Uterus (tissue), 3 donors: ENCODE measurements at regions not wholly inside any gene's neighbourhood (a gene's known extent, or its start where the extent isn't known, plus 50 kb on each side); places are given as distances from the start of the nearest gene placed in this dataset.

Experiments
- DNase-seq, 2 donors: peaks; one replicate each; pipeline ENCODE4 v3.0.0-alpha.2; 2019 to 2020
- H3K27ac ChIP-seq, 2 donors: fragments of 200-600 bp; sonication (generic); 1 replicate in 1 of 2; 2 replicates in 1 of 2; pipeline ENCODE4 v1.5.1; 2016 to 2018
- H3K27me3 ChIP-seq, 2 donors: fragments of 200-600 bp; sonication (generic); one replicate each; pipeline ENCODE4 v1.5.1; 2018 to 2019; ENCODE audit warnings: control low read depth in 1 of 2
- H3K36me3 ChIP-seq, 2 donors: fragments of 200-600 bp; sonication (generic); one replicate each; pipeline ENCODE4 v1.5.1; 2019; ENCODE audit warnings: control low read depth in 1 of 2
- H3K4me1 ChIP-seq, 2 donors: fragments of 200-600 bp; sonication (generic); one replicate each; pipeline ENCODE4 v1.5.1; 2018 to 2019; ENCODE audit warnings: control low read depth in 1 of 2
- H3K4me3 ChIP-seq, 2 donors: fragments of 200-600 bp; sonication (generic); 1 replicate in 1 of 2; 2 replicates in 1 of 2; pipeline ENCODE4 v1.5.1; 2018 to 2019; ENCODE audit warnings: mild to moderate bottlenecking in 1 of 2
- H3K9me3 ChIP-seq, 2 donors: fragments of 200-600 bp; sonication (generic); one replicate each; pipeline ENCODE4 v1.5.1; 2019; ENCODE audit warnings: control low read depth in 1 of 2
- POLR2A ChIP-seq, 2 donors: fragments of 450-650 bp; IDR thresholded peaks; one replicate each; pipeline ENCODE4 v1.6.1; 2016; ENCODE audit warnings: antibody characterized with exemption in 2 of 2, mild to moderate bottlenecking in 1 of 2, moderate library complexity in 1 of 2
- intact Hi-C: fragments of 100-400 bp; cut with DNase I; formaldehyde crosslinking; loops from one replicate; pipeline ENCODE4 v1.15.1; 2023; ENCODE audit warnings: low total_unique reads
- TF ChIP-seq, protein P1 (sequence below), 4 experiments: fragments of 200-600 bp in 2 of 4; fragments of 450-650 bp in 2 of 4; sonication (generic) in 2 of 4; IDR thresholded peaks; one replicate each; pipeline ENCODE4 v1.5.1; 2016 to 2019; ENCODE audit warnings: antibody characterized with exemption in 4 of 4, mild to moderate bottlenecking in 2 of 4, moderate library complexity in 1 of 4
- donor health status: DM: yes; HTN: yes; CAD: no.

DNA sequence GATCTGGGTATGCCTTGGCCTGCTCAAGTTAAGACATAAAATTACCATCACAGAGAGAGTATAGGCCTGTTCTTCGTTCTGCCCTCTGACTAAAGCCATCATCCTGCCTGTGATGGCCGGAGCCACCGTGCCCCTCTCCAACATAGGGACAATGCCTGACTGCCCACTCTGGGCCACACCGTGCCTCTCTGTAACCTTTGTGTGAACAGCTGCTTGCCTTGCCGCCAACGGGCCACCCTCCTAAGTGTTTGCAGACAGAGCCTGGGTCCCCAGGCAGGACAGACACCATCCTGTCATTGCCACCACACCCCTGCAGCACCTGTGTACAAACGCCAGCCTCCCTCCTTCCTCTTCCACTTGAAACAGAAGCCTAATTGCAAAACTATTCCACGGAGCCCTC lies 298.7 kb upstream of the TENM3 start:
- TF ChIP-seq, protein P1, sequence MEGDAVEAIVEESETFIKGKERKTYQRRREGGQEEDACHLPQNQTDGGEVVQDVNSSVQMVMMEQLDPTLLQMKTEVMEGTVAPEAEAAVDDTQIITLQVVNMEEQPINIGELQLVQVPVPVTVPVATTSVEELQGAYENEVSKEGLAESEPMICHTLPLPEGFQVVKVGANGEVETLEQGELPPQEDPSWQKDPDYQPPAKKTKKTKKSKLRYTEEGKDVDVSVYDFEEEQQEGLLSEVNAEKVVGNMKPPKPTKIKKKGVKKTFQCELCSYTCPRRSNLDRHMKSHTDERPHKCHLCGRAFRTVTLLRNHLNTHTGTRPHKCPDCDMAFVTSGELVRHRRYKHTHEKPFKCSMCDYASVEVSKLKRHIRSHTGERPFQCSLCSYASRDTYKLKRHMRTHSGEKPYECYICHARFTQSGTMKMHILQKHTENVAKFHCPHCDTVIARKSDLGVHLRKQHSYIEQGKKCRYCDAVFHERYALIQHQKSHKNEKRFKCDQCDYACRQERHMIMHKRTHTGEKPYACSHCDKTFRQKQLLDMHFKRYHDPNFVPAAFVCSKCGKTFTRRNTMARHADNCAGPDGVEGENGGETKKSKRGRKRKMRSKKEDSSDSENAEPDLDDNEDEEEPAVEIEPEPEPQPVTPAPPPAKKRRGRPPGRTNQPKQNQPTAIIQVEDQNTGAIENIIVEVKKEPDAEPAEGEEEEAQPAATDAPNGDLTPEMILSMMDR (IDR thresholded peaks at IDR 0.05): no peak
- TF ChIP-seq POLR2A (IDR thresholded peaks at IDR 0.05): no peak
- Histone ChIP-seq H3K36me3 (no peaks in the 10 kb centered on the region), H3K9me3 (no peaks in the 10 kb centered on the region), H3K27me3 (no peaks in the 10 kb centered on the region), H3K4me1 (no peaks in the 10 kb centered on the region), H3K27ac (no peak overlapping the region), H3K4me3 (no peak overlapping the region)
- intact Hi-C loops: no loop called here
- DNase-seq: no peak

DNA sequence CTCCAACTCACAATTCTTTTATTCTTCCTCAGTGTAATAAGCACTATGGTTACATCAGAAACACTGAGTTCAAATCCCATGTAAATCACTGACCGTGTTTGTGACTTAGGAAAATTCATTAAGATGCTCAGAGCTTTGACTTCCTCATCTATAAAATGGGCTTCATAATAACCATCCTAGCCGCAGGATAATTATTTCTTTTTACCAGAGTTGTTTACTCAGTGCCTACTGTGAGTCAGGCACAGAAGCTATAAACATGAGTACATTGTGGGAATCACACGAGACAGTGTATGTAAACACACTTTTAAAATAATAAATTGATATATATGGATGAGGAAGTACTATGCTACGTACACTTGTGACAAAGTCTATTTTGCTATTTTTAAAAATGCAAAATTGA lies 296.3 kb upstream of the TENM3 start:
- no peak for TF ChIP-seq POLR2A (IDR thresholded peaks at IDR 0.05)
- TF ChIP-seq, protein P1 (IDR thresholded peaks at IDR 0.05): no peak
- no peaks in the 10 kb centered on the region for H3K4me1 ChIP-seq
- H3K36me3 ChIP-seq: no peaks in the 10 kb centered on the region
- H3K27me3 ChIP-seq: no peaks in the 10 kb centered on the region
- intact Hi-C loops: no loop called here
- no peak overlapping the region for H3K4me3 ChIP-seq
- no peak overlapping the region for H3K27ac ChIP-seq
- H3K9me3 ChIP-seq: no peaks in the 10 kb centered on the region
- no peak for DNase-seq

DNA sequence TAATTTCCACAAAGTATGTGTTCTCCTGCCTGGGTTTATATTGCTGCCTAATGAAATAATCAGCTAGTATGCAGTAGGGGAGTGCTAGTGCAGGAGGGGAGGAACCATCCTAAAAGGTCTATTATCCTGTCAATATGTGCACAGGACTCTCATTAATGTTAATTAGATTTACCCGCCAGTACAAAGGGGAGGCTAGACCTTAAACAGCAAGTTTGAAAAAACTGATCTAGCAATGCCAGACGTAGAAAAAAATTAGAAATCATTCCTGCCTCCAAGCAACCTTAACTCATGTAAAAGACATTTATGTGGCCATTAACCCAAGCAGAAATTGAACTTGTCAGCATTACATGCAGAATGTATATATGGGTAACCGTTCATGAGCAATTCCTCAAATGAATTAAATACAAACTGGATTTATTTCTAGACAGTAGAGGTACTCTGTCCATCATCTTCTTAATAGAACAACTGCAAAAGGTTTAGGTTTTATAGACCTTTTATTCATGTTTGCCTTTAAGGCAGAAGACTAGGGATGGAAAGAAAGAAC lies 294.3 kb upstream of the TENM3 start:
- Histone ChIP-seq H3K27me3 (no peaks in the 10 kb centered on the region), H3K36me3 (no peaks in the 10 kb centered on the region), H3K9me3 (no peaks in the 10 kb centered on the region), H3K4me1 (no peaks in the 10 kb centered on the region), H3K27ac (no peak overlapping the region), H3K4me3 (no peak overlapping the region)
- TF ChIP-seq POLR2A (IDR thresholded peaks at IDR 0.05): no peak
- TF ChIP-seq, protein P1 (IDR thresholded peaks at IDR 0.05): no peak
- intact Hi-C loops: no loop called here
- no peak for DNase-seq

DNA sequence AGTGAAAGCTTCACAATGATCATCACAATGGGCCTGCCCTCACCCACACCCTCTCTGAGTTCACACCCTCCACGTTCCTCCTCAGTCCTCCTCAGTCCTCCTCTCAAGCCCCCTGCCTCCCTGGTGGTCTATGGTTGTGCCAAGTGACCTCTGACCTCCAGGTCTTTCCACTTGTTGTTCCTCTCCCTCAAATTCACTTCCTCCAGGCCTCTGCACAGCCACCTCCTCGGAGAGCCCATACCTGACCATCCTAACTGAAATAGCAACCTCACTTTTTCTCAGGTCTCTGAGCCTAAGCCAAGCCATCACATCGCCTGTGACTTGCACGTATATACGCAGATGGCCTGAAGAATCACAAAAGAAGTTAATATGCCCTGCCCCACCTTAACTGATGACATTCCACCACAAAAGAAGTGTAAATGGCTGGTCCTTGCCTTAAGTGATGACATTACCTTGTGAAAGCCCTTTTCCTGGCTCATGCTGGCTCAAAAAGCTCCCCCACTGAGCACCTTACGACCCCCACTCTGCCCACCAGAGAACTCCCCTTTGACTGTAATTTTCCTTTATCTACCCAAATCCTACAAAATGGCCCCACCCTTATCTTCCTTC lies 293.4 kb upstream of the TENM3 start:
- H3K4me1 ChIP-seq: no peaks in the 10 kb centered on the region
- no peaks in the 10 kb centered on the region for H3K9me3 ChIP-seq
- H3K27ac ChIP-seq: no peak overlapping the region
- H3K4me3 ChIP-seq: no peak overlapping the region
- H3K36me3 ChIP-seq: no peaks in the 10 kb centered on the region
- intact Hi-C loops: no loop called here
- no peak for DNase-seq
- no peaks in the 10 kb centered on the region for H3K27me3 ChIP-seq
- TF ChIP-seq POLR2A (IDR thresholded peaks at IDR 0.05): no peak
- TF ChIP-seq, protein P1 (IDR thresholded peaks at IDR 0.05): no peak

DNA sequence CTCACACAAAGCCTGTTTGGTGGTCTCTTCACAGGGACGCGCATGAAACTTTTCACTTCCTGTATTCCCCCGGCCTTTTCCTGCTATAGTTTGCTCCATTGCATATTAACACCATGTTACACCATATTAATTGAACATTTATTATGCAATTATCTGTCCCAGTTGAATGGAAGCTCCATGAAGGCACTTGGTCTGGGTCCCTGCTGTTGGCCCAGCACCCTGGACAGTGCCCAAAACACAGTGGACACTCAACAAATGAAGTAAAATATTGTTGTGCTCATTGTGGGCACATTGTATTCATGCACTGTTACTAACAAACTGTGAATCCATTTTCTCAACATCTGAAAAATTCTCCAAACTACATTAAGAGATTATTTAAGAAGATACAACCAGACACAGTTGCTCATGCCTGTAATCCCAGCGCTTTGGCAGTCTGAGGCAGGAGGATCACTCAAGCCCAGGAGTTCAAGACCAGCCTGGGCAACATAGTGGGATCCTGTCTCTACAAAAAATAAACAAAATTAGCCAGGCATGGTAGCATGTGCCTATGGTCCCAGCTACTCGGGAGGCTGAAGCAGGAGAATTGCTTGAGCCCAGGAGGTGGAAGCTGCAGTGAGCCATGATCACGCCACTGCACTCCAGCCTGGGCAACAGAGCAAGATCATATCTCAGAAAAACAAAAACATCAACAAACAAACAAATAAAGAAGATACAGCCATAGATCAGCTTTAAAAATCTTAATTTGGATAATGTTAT lies 292.7 kb upstream of the TENM3 start:
- no peak for DNase-seq
- no peak for TF ChIP-seq POLR2A (IDR thresholded peaks at IDR 0.05)
- TF ChIP-seq, protein P1 (IDR thresholded peaks at IDR 0.05): no peak
- H3K36me3 ChIP-seq: no peaks in the 10 kb centered on the region
- H3K27me3 ChIP-seq: no peaks in the 10 kb centered on the region
- no peaks in the 10 kb centered on the region for H3K4me1 ChIP-seq
- intact Hi-C loops: no loop called here
- H3K4me3 ChIP-seq: no peak overlapping the region
- H3K27ac ChIP-seq: no peak overlapping the region
- no peaks in the 10 kb centered on the region for H3K9me3 ChIP-seq
